Duodenal mucosa (tissue), 2 donors: ENCODE measurements at regions not wholly inside any gene's neighbourhood (a gene's known extent, or its start where the extent isn't known, plus 50 kb on each side); places are given as distances from the start of the nearest gene placed in this dataset.

Source experiments
- H3K27ac ChIP-seq: one replicate; pipeline ENCODE4 v1.7.0; 2013; ENCODE audit warnings: low read depth, low read length
- H3K27me3 ChIP-seq, 2 donors: one replicate each; pipeline ENCODE4 v1.7.0; 2013; ENCODE audit warnings: low read length in 2 of 2, control low read depth in 1 of 2; ENCODE audit not compliant: insufficient read depth in 2 of 2, control insufficient read depth in 1 of 2
- H3K36me3 ChIP-seq, 2 donors: one replicate each; pipeline ENCODE4 v1.7.0; 2013; ENCODE audit warnings: low read length in 2 of 2, control low read depth in 1 of 2; ENCODE audit not compliant: insufficient read depth in 2 of 2, control insufficient read depth in 1 of 2
- H3K4me1 ChIP-seq, 2 donors: one replicate each; pipeline ENCODE4 v1.7.0; 2013; ENCODE audit warnings: low read length in 2 of 2, control low read depth in 1 of 2; ENCODE audit not compliant: insufficient read depth in 2 of 2, control insufficient read depth in 1 of 2
- H3K4me3 ChIP-seq, 2 donors: one replicate each; pipeline ENCODE4 v1.7.0; 2013; ENCODE audit warnings: low read length in 2 of 2, low read depth in 1 of 2
- H3K9ac ChIP-seq, 2 donors: one replicate each; pipeline ENCODE4 v1.7.0; 2013; ENCODE audit warnings: low read length in 2 of 2, low read depth in 1 of 2
- H3K9me3 ChIP-seq, 2 donors: one replicate each; pipeline ENCODE4 v1.7.0; 2013; ENCODE audit warnings: low read length in 2 of 2, control low read depth in 1 of 2; ENCODE audit not compliant: control insufficient read depth in 1 of 2

DNA sequence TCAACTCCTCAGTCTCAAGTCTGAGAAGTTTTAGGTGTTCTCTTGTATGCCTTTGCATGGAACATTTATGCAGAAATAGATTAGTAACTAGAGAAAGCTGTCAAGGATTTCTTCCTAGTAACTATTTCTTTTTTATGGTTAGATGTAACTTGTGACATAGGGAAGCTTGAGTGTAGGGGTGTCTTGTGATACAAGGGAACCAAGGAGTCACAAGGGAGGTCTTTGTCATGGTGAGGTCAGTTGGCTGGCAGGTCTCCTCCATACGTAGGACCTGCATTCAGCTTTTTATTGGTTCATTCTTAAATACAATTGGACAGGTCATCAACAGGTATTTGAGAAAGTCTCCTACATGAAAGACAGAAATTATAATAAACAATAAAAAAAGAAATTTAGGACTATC lies 394.0 kb upstream of the CCDC196 start:
- Histone ChIP-seq H3K4me1 (no peaks in the 10 kb centered on the region), H3K27ac (no peak overlapping the region), H3K4me3 (no peak overlapping the region), H3K9ac (no peak overlapping the region), H3K36me3 (no peaks in the 10 kb centered on the region), H3K9me3 (no peaks in the 10 kb centered on the region), H3K27me3 (no peaks in the 10 kb centered on the region)

DNA sequence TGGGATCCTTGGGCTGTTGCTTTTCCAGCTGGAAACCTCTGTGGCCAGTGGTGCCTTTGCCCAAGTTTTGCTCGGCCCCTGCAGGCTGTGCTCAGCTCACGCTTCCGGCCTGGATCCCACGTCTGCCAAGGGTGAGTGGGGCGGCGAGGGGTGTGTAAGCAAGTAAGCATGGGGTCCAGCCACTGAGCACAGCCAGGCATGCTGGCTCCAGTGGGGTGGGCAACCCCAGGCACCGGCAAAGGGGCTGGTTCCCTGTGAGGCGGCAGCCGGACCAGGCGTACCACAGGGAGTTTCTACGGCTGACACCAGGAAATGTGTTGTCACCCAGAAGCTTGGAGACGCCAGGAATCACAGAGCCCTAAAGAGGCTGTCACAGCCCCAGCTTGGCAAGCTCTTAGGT lies 393.4 kb upstream of the CCDC196 start:
- no peak overlapping the region for H3K27ac ChIP-seq
- no peak overlapping the region for H3K4me3 ChIP-seq
- H3K4me1 ChIP-seq = no peaks in the 10 kb centered on the region
- H3K27me3 ChIP-seq = no peaks in the 10 kb centered on the region
- no peak overlapping the region for H3K9ac ChIP-seq
- no peaks in the 10 kb centered on the region for H3K9me3 ChIP-seq
- H3K36me3 ChIP-seq = no peaks in the 10 kb centered on the region

DNA sequence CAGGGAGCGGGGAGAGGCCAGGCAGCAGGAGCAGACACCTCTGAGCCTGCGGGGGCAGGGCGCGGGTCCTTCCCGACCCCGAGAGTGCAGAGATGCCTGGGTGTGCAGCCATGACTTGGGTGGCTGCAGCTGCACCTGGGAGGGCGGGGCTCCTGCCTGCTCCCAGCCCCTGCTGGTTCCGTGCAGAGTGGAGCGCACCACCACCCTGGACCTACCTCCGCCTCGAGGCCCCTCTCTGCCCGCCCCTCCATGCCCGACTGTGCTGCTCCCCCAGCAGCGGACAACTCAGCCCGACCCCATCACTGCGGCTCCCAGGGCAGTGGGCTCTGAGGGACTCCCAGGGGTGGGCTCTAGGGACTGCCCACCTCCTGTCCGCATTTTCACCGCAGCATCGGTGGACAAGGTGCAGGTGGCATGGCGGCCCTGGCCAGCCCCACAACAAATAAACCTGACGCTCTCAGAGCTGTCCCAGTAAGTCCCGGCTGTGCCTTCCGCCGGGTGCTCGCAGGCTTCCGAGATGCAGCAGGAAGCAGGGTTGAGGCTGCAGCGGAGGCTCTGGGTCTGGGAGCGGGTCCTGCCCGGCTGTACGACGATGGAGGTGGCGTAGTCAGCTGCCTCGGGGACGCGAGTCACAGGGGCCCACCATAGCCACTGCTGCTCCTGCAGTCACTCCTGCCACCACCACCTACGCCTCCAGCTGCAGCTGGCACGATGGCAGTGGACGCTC lies 392.0 kb upstream of the CCDC196 start:
- H3K4me1 ChIP-seq = no peaks in the 10 kb centered on the region
- no peak overlapping the region for H3K9ac ChIP-seq
- H3K4me3 ChIP-seq = no peak overlapping the region
- no peaks in the 10 kb centered on the region for H3K36me3 ChIP-seq
- H3K27me3 ChIP-seq = no peaks in the 10 kb centered on the region
- no peak overlapping the region for H3K27ac ChIP-seq
- H3K9me3 ChIP-seq = no peaks in the 10 kb centered on the region

DNA sequence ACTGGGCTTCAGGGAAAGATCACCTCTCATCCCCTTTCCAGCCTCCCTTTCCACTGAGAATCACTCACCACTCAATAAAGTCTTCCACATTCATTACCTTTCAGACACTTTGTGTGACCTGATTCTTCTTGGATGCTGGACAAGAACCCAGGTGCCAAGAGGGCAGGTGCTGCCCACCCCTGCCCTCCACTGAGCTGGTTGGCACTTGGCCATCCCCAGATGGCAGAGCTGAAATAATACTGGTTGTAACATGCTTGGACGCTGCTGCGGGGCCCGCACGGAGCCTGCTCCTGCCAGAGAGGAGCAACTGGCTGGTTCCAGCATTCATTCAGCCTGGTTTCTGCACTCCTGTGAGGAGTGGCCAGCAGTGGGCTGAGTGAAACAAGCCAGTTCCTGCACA lies 386.7 kb upstream of the CCDC196 start:
- Histone ChIP-seq H3K4me1 (no peaks in the 10 kb centered on the region), H3K27me3 (no peaks in the 10 kb centered on the region), H3K36me3 (no peaks in the 10 kb centered on the region), H3K9ac (no peak overlapping the region), H3K27ac (no peak overlapping the region), H3K9me3 (no peaks in the 10 kb centered on the region), H3K4me3 (no peak overlapping the region)

DNA sequence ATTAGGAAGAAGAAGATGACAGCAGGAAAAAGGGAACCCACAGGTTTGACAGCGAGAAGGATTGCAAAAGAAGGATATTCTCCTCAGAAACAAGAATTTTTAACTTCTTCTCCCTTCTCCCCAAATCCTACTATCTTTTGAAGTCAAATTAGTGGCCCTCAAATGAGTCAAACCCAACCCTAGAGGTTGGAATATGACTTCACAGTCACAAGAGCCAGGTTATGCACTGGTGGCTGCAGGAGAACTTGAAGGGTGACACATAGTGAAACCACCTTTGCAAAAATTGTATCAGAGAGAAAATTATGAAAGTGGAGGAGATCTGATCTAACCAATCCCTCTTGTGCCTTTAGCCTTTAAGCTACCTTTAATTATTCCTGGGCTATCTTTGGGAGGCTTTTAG lies 386.2 kb upstream of the CCDC196 start:
- H3K27ac ChIP-seq = no peak overlapping the region
- no peaks in the 10 kb centered on the region for H3K36me3 ChIP-seq
- H3K27me3 ChIP-seq = no peaks in the 10 kb centered on the region
- H3K4me1 ChIP-seq = no peaks in the 10 kb centered on the region
- no peaks in the 10 kb centered on the region for H3K9me3 ChIP-seq
- no peak overlapping the region for H3K9ac ChIP-seq
- no peak overlapping the region for H3K4me3 ChIP-seq

DNA sequence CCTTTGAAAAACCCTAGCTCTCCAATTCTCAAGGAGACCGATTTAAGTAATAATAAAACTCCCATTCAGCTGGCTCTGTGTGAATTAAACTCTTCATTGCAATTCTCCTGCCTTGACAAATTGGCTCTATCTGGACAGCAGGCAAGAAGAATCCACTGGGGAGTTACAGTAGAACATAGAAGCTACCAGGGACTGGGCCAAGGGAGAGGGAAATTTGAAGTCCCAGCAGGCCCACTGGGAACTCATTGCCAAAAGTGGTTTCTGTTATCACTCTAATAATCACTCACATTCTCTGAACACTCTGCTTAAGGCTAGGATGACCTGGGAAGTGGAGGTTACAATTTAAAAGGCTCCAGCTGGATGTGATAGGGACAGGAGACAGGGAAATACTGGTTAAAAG lies 384.5 kb upstream of the CCDC196 start:
- Histone ChIP-seq H3K27ac (no peak overlapping the region), H3K9me3 (no peaks in the 10 kb centered on the region), H3K27me3 (no peaks in the 10 kb centered on the region), H3K4me1 (no peaks in the 10 kb centered on the region), H3K36me3 (no peaks in the 10 kb centered on the region), H3K9ac (no peak overlapping the region), H3K4me3 (no peak overlapping the region)

DNA sequence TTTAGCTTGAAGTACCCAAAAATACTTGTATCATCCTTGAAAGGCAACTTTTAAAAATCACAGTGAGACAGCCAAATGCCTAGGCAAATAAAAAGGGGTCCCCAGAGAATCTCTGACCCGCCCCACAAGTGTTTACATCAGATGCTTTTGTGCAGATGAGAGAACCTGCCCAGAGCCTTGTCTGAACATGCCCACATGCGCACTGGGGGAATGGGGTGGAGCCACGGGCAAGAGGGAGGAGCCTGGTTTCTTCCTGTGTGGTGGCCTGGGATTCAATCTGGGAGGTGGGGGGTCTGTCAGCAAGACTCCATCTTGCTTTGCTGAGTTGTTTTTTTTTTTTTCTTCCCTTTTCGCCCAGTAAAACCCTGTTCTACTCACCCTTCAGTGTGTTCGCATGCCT lies 381.7 kb upstream of the CCDC196 start:
- H3K9me3 ChIP-seq = no peaks in the 10 kb centered on the region
- no peak overlapping the region for H3K9ac ChIP-seq
- H3K4me3 ChIP-seq = no peak overlapping the region
- H3K27ac ChIP-seq = no peak overlapping the region
- no peaks in the 10 kb centered on the region for H3K27me3 ChIP-seq
- H3K36me3 ChIP-seq = no peaks in the 10 kb centered on the region
- H3K4me1 ChIP-seq = no peaks in the 10 kb centered on the region

DNA sequence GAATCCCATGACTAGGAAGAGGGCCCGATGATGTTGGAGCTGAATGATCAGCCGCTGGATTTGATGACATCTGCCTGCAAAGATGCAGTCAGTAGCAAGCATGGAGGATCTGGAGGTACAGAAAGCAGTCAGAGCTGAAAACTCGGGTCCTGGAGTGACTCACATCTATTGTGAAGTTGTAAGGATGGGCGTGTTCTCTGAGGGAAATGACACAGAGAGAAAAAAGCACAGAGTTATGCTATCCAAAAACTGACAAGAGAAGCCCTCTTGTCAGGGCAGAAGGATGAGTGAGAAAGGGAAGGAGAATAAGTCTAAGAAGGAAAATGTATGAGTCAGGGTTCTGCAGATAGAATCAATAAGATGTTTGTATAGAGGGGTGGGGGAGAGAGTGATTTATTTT lies 380.4 kb upstream of the CCDC196 start:
- Histone ChIP-seq H3K4me3 (no peak overlapping the region), H3K4me1 (no peaks in the 10 kb centered on the region), H3K9ac (no peak overlapping the region), H3K27ac (no peak overlapping the region), H3K9me3 (no peaks in the 10 kb centered on the region), H3K36me3 (no peaks in the 10 kb centered on the region), H3K27me3 (no peaks in the 10 kb centered on the region)

DNA sequence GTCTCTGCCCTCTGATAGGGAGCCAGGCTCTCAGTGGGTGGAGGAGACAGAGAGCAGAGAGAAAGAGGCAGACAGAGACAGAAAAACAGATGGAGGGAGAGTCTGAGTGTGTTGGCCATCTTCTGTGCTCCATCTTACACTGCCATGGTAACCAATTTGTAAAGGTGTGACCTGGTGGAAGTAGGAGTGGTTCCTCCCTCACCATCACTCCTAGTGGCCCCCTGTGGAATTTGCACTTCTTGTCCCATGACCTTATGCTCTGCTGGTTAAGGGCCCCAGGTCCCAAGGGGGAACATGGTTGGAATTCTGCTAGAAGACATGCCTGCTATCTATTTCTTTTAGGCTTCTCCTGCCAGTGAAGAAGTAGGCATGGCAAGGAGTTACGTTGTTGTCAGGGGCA lies 376.7 kb upstream of the CCDC196 start:
- Histone ChIP-seq H3K27me3 (no peaks in the 10 kb centered on the region), H3K27ac (no peak overlapping the region), H3K9ac (no peak overlapping the region), H3K4me1 (no peaks in the 10 kb centered on the region), H3K9me3 (no peaks in the 10 kb centered on the region), H3K36me3 (no peaks in the 10 kb centered on the region), H3K4me3 (no peak overlapping the region)

DNA sequence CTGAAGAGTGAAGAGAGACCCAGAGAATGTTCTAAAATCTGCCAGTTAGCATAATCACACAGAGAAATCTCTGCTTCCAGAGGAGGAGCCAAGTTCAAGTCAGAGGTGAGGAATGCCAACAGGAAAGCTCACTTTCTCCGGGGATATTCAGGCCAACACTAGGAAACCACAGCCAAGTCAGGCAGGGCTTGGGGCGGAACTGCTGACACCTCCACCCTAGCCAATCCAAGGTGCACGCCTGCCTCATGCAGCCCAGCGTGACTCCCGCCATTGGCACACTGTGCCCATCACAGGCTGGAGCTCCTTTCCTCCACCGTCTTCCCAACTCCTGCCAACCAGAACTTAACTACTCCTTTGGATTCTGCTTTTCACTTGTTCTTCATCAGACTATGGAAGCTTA lies 374.3 kb upstream of the CCDC196 start:
- Histone ChIP-seq H3K36me3 (no peaks in the 10 kb centered on the region), H3K27ac (no peak overlapping the region), H3K9me3 (no peaks in the 10 kb centered on the region), H3K27me3 (no peaks in the 10 kb centered on the region), H3K4me1 (no peaks in the 10 kb centered on the region), H3K4me3 (no peak overlapping the region), H3K9ac (no peak overlapping the region)

DNA sequence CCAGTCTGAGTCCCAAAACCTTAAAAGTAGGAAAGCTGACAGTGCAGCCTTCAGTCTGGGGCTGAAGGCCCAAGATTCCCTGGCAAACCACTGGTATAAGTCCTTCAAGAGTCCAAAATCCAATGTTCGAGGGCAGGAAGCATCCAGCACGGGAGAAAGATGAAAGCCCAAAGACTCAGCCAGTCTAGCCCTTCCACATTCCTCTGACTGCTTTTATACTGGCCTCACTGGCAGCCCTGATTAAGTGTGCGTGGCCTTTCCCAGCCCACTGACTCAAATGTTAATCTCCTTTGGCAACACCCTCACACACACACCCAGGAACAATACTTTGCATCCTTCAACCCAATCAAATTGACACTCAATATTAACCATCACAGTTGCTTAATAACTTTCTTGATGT lies 372.1 kb upstream of the CCDC196 start:
- Histone ChIP-seq H3K27ac (no peak overlapping the region), H3K9ac (no peak overlapping the region), H3K4me3 (no peak overlapping the region), H3K27me3 (no peaks in the 10 kb centered on the region), H3K4me1 (no peaks in the 10 kb centered on the region), H3K36me3 (no peaks in the 10 kb centered on the region), H3K9me3 (no peaks in the 10 kb centered on the region)
